Effector memory CD4-positive, alpha-beta T cell (primary cell): ENCODE measurements at regions not wholly inside any gene's neighbourhood (a gene's known extent, or its start where the extent isn't known, plus 50 kb on each side); places are given as distances from the start of the nearest gene placed in this dataset.
"Not testable (repeated sequence)": the region's sequence is repeated elsewhere in the genome, so short reads cannot be mapped to it uniquely, and the experiment has no call there.

ENCODE experiments used
- DNase-seq, 3 donors: peaks; one replicate each; pipeline ENCODE4 v3.0.0-alpha.2; 2020
- H3K27ac ChIP-seq: 2 replicates; pipeline ENCODE4 v1.7.0; 2013; ENCODE audit warnings: mild to moderate bottlenecking, low read length, moderate library complexity; ENCODE audit not compliant: insufficient read depth, poor library complexity, severe bottlenecking
- H3K27me3 ChIP-seq: replicated peaks from 2 replicates; pipeline ENCODE4 v1.7.0; 2013; ENCODE audit warnings: mild to moderate bottlenecking, low read length; ENCODE audit not compliant: insufficient read depth, control insufficient read depth, poor library complexity, severe bottlenecking
- H3K36me3 ChIP-seq: 2 replicates; pipeline ENCODE4 v1.7.0; 2013; ENCODE audit warnings: mild to moderate bottlenecking, low read length, moderate library complexity; ENCODE audit not compliant: control insufficient read depth, insufficient read depth
- H3K4me1 ChIP-seq: 2 replicates; pipeline ENCODE4 v1.7.0; 2013; ENCODE audit warnings: low read length, mild to moderate bottlenecking; ENCODE audit not compliant: control insufficient read depth, insufficient read depth, poor library complexity, severe bottlenecking
- H3K4me3 ChIP-seq: 2 replicates; pipeline ENCODE4 v1.7.0; 2013; ENCODE audit warnings: low read length, low read depth, mild to moderate bottlenecking; ENCODE audit not compliant: insufficient read depth, poor library complexity, severe bottlenecking
- H3K9me3 ChIP-seq: 2 replicates; pipeline ENCODE4 v1.7.0; 2013; ENCODE audit warnings: mild to moderate bottlenecking, low read length, moderate library complexity; ENCODE audit not compliant: control insufficient read depth

- Histone ChIP-seq H3K27ac (no peak overlapping the region), H3K36me3 (no peaks in the 10 kb centered on the region), H3K4me1 (no peaks in the 10 kb centered on the region), H3K27me3 (no peaks in the 10 kb centered on the region), H3K9me3 (no peaks in the 10 kb centered on the region), H3K4me3 (no peak overlapping the region)
- DNase-seq, result no peak
These were observed 113.6 kb upstream of the ADRA1B start for GRCh38 chr5:159802661-159803060.

- Histone ChIP-seq H3K4me1 (no peaks in the 10 kb centered on the region), H3K36me3 (no peaks in the 10 kb centered on the region), H3K27me3 (no peaks in the 10 kb centered on the region), H3K27ac (no peak overlapping the region), H3K4me3 (no peak overlapping the region), H3K9me3 (no peaks in the 10 kb centered on the region)
- no peak for DNase-seq
These were observed 112.2 kb upstream of the ADRA1B start for GRCh38 chr5:159804121-159804520.

- Histone ChIP-seq H3K4me3 (no peak overlapping the region), H3K27ac (no peak overlapping the region), H3K36me3 (no peaks in the 10 kb centered on the region), H3K9me3 (no peaks in the 10 kb centered on the region), H3K4me1 (no peaks in the 10 kb centered on the region), H3K27me3 (no peaks in the 10 kb centered on the region)
- DNase-seq, result no peak
These were observed 111.3 kb upstream of the ADRA1B start for GRCh38 chr5:159805021-159805420.

GRCh38 chr5:159807135-159807534 is 109.1 kb upstream of the ADRA1B start:
- not testable (repeated sequence) for H3K4me3 ChIP-seq, H3K27me3 ChIP-seq, H3K27ac ChIP-seq, H3K9me3 ChIP-seq, DNase-seq, H3K4me1 ChIP-seq, H3K36me3 ChIP-seq

GRCh38 chr5:159807586-159807985 is 108.7 kb upstream of the ADRA1B start:
- Histone ChIP-seq H3K27me3 (no peaks in the 10 kb centered on the region), H3K36me3 (no peaks in the 10 kb centered on the region), H3K4me3 (no peak overlapping the region), H3K27ac (no peak overlapping the region), H3K4me1 (no peaks in the 10 kb centered on the region), H3K9me3 (no peaks in the 10 kb centered on the region)
- DNase-seq, result no peak

GRCh38 chr5:159811712-159812111 is 104.6 kb upstream of the ADRA1B start:
- H3K4me1 ChIP-seq, result no peaks in the 10 kb centered on the region
- H3K4me3 ChIP-seq, result no peak overlapping the region
- H3K27ac ChIP-seq, result no peak overlapping the region
- H3K9me3 ChIP-seq, result no peaks in the 10 kb centered on the region
- no peaks in the 10 kb centered on the region for H3K36me3 ChIP-seq
- DNase-seq, result no peak
- H3K27me3 ChIP-seq, result no peaks in the 10 kb centered on the region

GRCh38 chr5:159812759-159813158 is 103.5 kb upstream of the ADRA1B start:
- H3K4me1 ChIP-seq, H3K27me3 ChIP-seq, DNase-seq, H3K36me3 ChIP-seq, H3K4me3 ChIP-seq, H3K9me3 ChIP-seq, H3K27ac ChIP-seq: not testable (repeated sequence)

GRCh38 chr5:159814222-159814621 is 102.1 kb upstream of the ADRA1B start:
- H3K27ac ChIP-seq, result no peak overlapping the region
- DNase-seq, result no peak
- no peaks in the 10 kb centered on the region for H3K27me3 ChIP-seq
- H3K4me1 ChIP-seq, result no peaks in the 10 kb centered on the region
- H3K4me3 ChIP-seq, result no peak overlapping the region
- H3K9me3 ChIP-seq, result no peaks in the 10 kb centered on the region
- H3K36me3 ChIP-seq, result no peaks in the 10 kb centered on the region

- Histone ChIP-seq H3K27me3 (no peaks in the 10 kb centered on the region), H3K4me3 (no peak overlapping the region), H3K9me3 (no peaks in the 10 kb centered on the region), H3K27ac (no peak overlapping the region), H3K36me3 (no peaks in the 10 kb centered on the region), H3K4me1 (no peaks in the 10 kb centered on the region)
- no peak for DNase-seq
These were observed 101.3 kb upstream of the ADRA1B start for GRCh38 chr5:159814805-159815585.

- Histone ChIP-seq H3K27me3 (peaks cover 2% of the 10 kb centered on the region), H3K9me3 (no peaks in the 10 kb centered on the region), H3K4me3 (no peak overlapping the region), H3K36me3 (no peaks in the 10 kb centered on the region), H3K27ac (no peak overlapping the region), H3K4me1 (no peaks in the 10 kb centered on the region)
- no peak for DNase-seq
These were observed 98.8 kb upstream of the ADRA1B start for GRCh38 chr5:159817262-159818029.
